PC-3 (cell line): ENCODE measurements at regions not wholly inside any gene's neighbourhood (a gene's known extent, or its start where the extent isn't known, plus 50 kb on each side); places are given as distances from the start of the nearest gene placed in this dataset.

Experiments
- ATAC-seq: fragments of 200-7000 bp; cut with Tn5 transposase; 2 replicates; pipeline ENCODE4 v1.9.1; 2020; ENCODE audit warnings: mild to moderate bottlenecking, moderate library complexity
- BruUV-seq: library from RNA; stranded (reverse); fragments of 400-500 nt; replicated peaks from 2 replicates; lab custom pipeline; 2021; lab: Mats Ljungman, UMichigan
- CTCF ChIA-PET: fragments of 300-600 bp; sonication (Branson Sonifier 250); formaldehyde crosslinking; loops from one replicate; lab custom pipeline; 2022; ENCODE audit warnings: antibody characterized with exemption; lab: Charles Lee
- POLR2A ChIA-PET: fragments of 300-600 bp; sonication (Branson Sonifier 250); formaldehyde crosslinking; loops from one replicate; lab custom pipeline; 2022; ENCODE audit warnings: antibody characterized with exemption; ENCODE audit not compliant: unreplicated experiment; lab: Charles Lee
- DNase-seq: peaks from one replicate; pipeline ENCODE4 v3.0.0-alpha.2; 2015
- H2AFZ ChIP-seq: fragments of 300-600 bp; sonication (generic); 2 replicates; pipeline ENCODE4 v1.6.0; 2016; ENCODE audit warnings: antibody characterized with exemption, low read length
- H3F3A ChIP-seq: fragments of 300-600 bp; sonication (generic); one replicate; pipeline ENCODE4 v1.6.0; 2017; ENCODE audit warnings: antibody characterized with exemption, low read length, control low read depth, mild to moderate bottlenecking; ENCODE audit not compliant: unreplicated experiment
- H3K27ac ChIP-seq: fragments of 300-600 bp; sonication (generic); 2 replicates; pipeline ENCODE4 v1.5.1; 2016; ENCODE audit warnings: mild to moderate bottlenecking, low read length
- H3K27me3 ChIP-seq: fragments of 300-600 bp; sonication (generic); 2 replicates; pipeline ENCODE4 v1.6.1; 2016; ENCODE audit warnings: low read length, mixed read lengths
- H3K36me3 ChIP-seq: fragments of 300-600 bp; sonication (generic); 2 replicates; pipeline ENCODE4 v1.6.1; 2016; ENCODE audit warnings: low read depth, mixed run types, low read length, mixed read lengths
- H3K4me1 ChIP-seq: fragments of 300-600 bp; sonication (generic); 2 replicates; pipeline ENCODE4 v1.5.1; 2016; ENCODE audit warnings: low read length; ENCODE audit not compliant: insufficient read depth
- H3K4me2 ChIP-seq: fragments of 300-600 bp; sonication (generic); 2 replicates; pipeline ENCODE4 v1.6.0; 2016; ENCODE audit warnings: low read length
- H3K4me3 ChIP-seq: fragments of 300-600 bp; sonication (generic); 2 replicates; pipeline ENCODE4 v1.5.1; 2016; ENCODE audit warnings: mild to moderate bottlenecking, low read length, mixed read lengths
- H3K79me2 ChIP-seq: fragments of 300-600 bp; sonication (generic); 2 replicates; pipeline ENCODE4 v1.6.1; 2017; ENCODE audit warnings: low read length, mixed read lengths
- H3K9ac ChIP-seq: fragments of 300-600 bp; sonication (generic); 2 replicates; pipeline ENCODE4 v1.6.0; 2016; ENCODE audit warnings: mild to moderate bottlenecking, low read length
- H3K9me2 ChIP-seq: fragments of 300-600 bp; sonication (generic); replicated peaks from 2 replicates; pipeline ENCODE4 v1.6.1; 2016; ENCODE audit warnings: mixed run types, low read length, mixed read lengths
- H3K9me3 ChIP-seq: fragments of 300-600 bp; sonication (generic); 2 replicates; pipeline ENCODE4 v1.6.1; 2016; ENCODE audit warnings: low read length, mixed read lengths
- H4K20me1 ChIP-seq: fragments of 300-600 bp; sonication (generic); 2 replicates; pipeline ENCODE4 v1.6.1; 2016; ENCODE audit warnings: low read length, mixed read lengths
- CTCF ChIP-seq: fragments of 300-600 bp; sonication (generic); conservative IDR thresholded peaks from 2 replicates; pipeline ENCODE4 v1.5.1; 2017; ENCODE audit warnings: antibody characterized with exemption, low read depth, mild to moderate bottlenecking, low read length
- EZH2 ChIP-seq: fragments of 300-600 bp; sonication (generic); IDR thresholded peaks from one replicate; pipeline ENCODE4 v1.6.1; 2017; ENCODE audit warnings: antibody characterized with exemption, mild to moderate bottlenecking, low read length; ENCODE audit not compliant: unreplicated experiment
- EZH2phosphoT487 ChIP-seq: fragments of 300-600 bp; sonication (generic); IDR thresholded peaks from 2 replicates; pipeline ENCODE4 v1.6.1; 2018; ENCODE audit warnings: mild to moderate bottlenecking, antibody characterized with exemption, low read length, borderline replicate concordance
- intact Hi-C: fragments of 100-400 bp; cut with micrococcal nuclease; formaldehyde crosslinking; loops from 2 replicates; pipeline ENCODE4 v1.9.0; 2023

DNA sequence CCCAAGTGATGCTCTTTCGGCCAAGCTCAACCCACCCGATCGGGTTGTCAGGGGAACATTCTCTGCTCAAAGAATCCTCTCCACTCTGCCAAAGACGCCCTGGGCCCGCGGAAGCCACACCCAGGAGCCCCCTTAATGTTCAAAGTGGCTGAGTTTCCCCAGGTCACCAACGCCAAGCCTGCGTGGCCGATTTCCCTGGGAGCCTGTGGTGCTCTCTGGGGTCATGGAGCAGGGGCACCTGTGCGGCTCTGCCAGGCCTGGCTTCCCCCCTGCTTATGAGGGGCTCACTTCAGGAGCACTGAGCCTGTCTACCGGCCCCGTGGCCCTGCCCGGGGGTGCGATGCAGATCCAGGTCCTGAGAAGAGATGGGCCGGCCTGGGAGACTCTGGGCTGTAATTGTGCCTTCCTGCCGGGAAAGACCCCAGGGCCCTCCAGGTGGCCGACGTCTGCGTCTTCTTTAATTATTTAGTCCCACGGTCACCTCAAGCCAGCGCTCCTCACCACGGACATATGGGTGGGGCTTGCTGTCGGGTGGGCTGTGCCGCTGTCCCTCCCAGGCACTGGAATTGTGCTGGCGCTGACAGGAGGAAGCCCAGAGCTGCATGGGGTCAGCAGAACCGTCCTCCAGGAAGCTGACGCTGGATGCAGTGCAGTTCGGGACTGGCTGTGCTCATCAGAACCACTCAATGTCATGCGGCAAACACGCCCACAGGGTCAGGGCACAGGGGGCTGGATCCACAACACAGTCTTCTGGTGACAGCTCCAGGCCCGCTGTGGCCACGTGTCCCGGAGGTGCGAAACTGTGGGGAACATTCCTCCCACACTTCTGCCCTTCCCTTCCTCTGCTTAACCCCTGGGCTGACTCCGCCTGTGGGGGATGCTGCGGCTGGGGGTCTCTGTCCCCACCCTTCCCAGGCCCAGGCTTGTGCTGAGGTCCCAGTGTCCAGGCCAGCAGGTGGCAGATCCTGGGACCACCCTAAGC is 267.6 kb upstream of the SFSWAP start:
- Histone ChIP-seq H3K9me2 (no peaks in the 10 kb centered on the region), H2AFZ (no peak overlapping the region), H3K27ac (no peak overlapping the region), H3K4me3 (no peak overlapping the region), H3K9ac (no peak overlapping the region), H3K27me3 (peaks cover 37% of the 10 kb centered on the region), H3K4me1 (no peaks in the 10 kb centered on the region), H3K36me3 (no peaks in the 10 kb centered on the region), H3K4me2 (no peak overlapping the region), H3F3A (no peaks in the 10 kb centered on the region), H4K20me1 (no peaks in the 10 kb centered on the region), H3K9me3 (no peaks in the 10 kb centered on the region), H3K79me2 (no peaks in the 10 kb centered on the region)
- ChIA-PET POLR2A (no interaction called here), CTCF (no interaction called here)
- no peak for TF ChIP-seq EZH2phosphoT487
- TF ChIP-seq EZH2: no peak
- TF ChIP-seq CTCF: no peak
- ATAC-seq (no peak), DNase-seq (no peak)
- no TSS peak for BruUV-seq
- intact Hi-C loops: no loop called here

DNA sequence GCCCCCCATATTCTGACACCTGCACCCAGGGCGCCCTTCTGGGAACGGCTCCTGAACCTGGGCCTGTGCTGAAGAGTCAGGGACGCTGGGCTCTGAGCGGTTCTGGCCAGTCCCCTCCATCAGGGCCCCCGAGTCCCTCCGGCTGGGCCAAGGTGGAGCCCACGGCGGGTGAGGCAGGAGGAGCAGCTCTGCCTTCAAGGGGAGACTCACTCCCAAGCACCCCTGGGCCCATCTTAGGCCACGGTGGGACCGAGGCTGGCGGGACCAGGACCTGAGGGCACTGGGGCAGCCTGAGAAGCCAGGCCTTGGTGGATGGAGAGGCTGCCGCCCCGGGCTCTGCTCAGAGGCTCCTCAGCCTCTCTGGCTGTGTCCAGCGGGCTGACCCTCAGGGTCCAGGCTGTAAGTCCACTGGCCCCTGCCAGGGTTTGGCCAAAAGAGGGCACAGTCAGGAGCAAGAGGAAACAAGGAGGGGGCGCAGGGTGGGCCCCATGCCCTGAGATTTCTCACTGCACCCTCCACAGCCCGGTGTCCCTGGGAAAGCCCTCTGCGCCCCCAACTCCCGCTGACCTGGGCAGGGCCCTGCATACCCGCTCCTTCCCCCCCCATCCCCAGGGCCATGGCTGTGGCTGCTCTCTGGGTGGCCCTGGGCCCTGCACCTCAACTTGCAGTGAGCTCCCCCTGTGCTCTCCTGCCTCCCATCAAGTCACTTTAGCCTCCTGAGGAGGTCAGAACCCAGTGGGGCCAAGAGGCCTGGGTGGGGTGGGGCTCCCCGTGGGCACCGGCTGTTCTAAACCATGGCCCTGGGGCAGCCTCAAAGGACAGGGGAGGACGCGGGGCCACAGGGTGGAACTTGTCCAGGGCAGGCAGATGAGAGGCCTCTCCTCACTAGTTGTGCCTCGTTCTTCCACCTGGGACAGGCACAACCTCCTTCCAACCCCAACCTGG is 266.4 kb upstream of the SFSWAP start:
- ChIA-PET CTCF (no interaction called here), POLR2A (no interaction called here)
- H3K27ac ChIP-seq: no peak overlapping the region
- H2AFZ ChIP-seq: no peak overlapping the region
- H3K4me2 ChIP-seq: no peak overlapping the region
- no TSS peak for BruUV-seq
- peaks cover 37% of the 10 kb centered on the region for H3K27me3 ChIP-seq
- H3K9me3 ChIP-seq: peaks cover 6% of the 10 kb centered on the region; the same call in 1 of the 2 replicates
- no peaks in the 10 kb centered on the region for H3K79me2 ChIP-seq
- no peaks in the 10 kb centered on the region for H4K20me1 ChIP-seq
- no peaks in the 10 kb centered on the region for H3K4me1 ChIP-seq
- no peak for DNase-seq
- TF ChIP-seq EZH2phosphoT487: no peak
- TF ChIP-seq CTCF: no peak
- TF ChIP-seq EZH2: no peak
- intact Hi-C loops: no loop called here
- no peaks in the 10 kb centered on the region for H3K36me3 ChIP-seq
- no peaks in the 10 kb centered on the region for H3F3A ChIP-seq
- H3K9ac ChIP-seq: no peak overlapping the region
- no peak overlapping the region for H3K4me3 ChIP-seq
- no peak for ATAC-seq
- no peaks in the 10 kb centered on the region for H3K9me2 ChIP-seq
